Right lobe of liver (tissue), 6 donors: ENCODE measurements at regions not wholly inside any gene's neighbourhood (a gene's known extent, or its start where the extent isn't known, plus 50 kb on each side); places are given as distances from the start of the nearest gene placed in this dataset.

Source experiments
- ATAC-seq, 4 donors: fragments of 200-7000 bp; cut with Tn5 transposase; one replicate each; pipeline ENCODE4 v1.9.1; 2020; ENCODE audit warnings: mild to moderate bottlenecking in 4 of 4, moderate library complexity in 4 of 4
- DNase-seq, 3 donors: peaks; one replicate each; pipeline ENCODE4 v3.0.0-alpha.2; 2020
- H3K27ac ChIP-seq, 3 donors: fragments of 200-600 bp; one replicate each; pipeline ENCODE4 v1.8.0; 2022
- H3K27me3 ChIP-seq, 2 donors: fragments of 200-600 bp; one replicate each; pipeline ENCODE4 v1.8.0; 2022
- H3K36me3 ChIP-seq, 4 donors: fragments of 200-600 bp; sonication (generic) in 1 of 4; one replicate each; pipeline versions ENCODE4 v1.5.1 to v1.8.0; 2017 to 2022; ENCODE audit warnings: control low read depth in 1 of 4
- H3K4me1 ChIP-seq, 4 donors: fragments of 200-600 bp; sonication (generic) in 1 of 4; one replicate each; pipeline versions ENCODE4 v1.5.1 to v1.8.0; 2017 to 2022; ENCODE audit warnings: control low read depth in 1 of 4
- H3K4me3 ChIP-seq, 3 donors: fragments of 200-600 bp; one replicate each; pipeline ENCODE4 v1.8.0; 2022
- H3K9me3 ChIP-seq, 4 donors: fragments of 200-600 bp; sonication (generic) in 1 of 4; one replicate each; pipeline versions ENCODE4 v1.5.1 to v1.8.0; 2017 to 2022; ENCODE audit warnings: control low read depth in 1 of 4
- CTCF ChIP-seq, 4 donors: fragments of 200-600 bp in 3 of 4; fragments of 450-650 bp in 1 of 4; IDR thresholded peaks; one replicate each; pipeline versions ENCODE4 v1.5.1 to v1.8.0; 2016 to 2022; ENCODE audit warnings: antibody characterized with exemption in 4 of 4, mild to moderate bottlenecking in 2 of 4
- POLR2A ChIP-seq: fragments of 450-650 bp; IDR thresholded peaks from one replicate; pipeline ENCODE4 v1.6.1; 2017; ENCODE audit warnings: antibody characterized with exemption, mild to moderate bottlenecking
- WGBS: methylation state at CpG from one replicate; pipeline ENCODE4 v1.1.6; 2018; ENCODE audit warnings: low coverage, low lambda C conversion rate; ENCODE audit not compliant: insufficient coverage; ENCODE audit errors: missing lambda C conversion rate; 5-methylcytosine and 5-hydroxymethylcytosine counted together
- intact Hi-C, 2 donors: fragments of 100-400 bp; cut with DNase I; formaldehyde crosslinking; loops; one replicate each; pipeline versions ENCODE4 v1.11.2 to v1.14.1; 2022
- donor health status: DM: no; HTN: yes; CAD: no.
- donor health status: DM: no; HTN: no; CAD: no.
- donor health status: DM: no; HTN: no; CAD: no.
- donor health status: DM: no; HTN: yes; CAD: no.
- donor health status: DM: no; HTN: yes; CAD: no.

GRCh38 chr4:54959131-54959530 lies 166.3 kb downstream of the KDR start:
- ATAC-seq = no peak
- intact Hi-C loops = no loop called here
- no peaks in the 10 kb centered on the region for H3K4me1 ChIP-seq

GRCh38 chr4:54958236-54958635 lies 167.2 kb downstream of the KDR start:
- H3K4me3 ChIP-seq = no peak overlapping the region
- intact Hi-C loops = no loop called here
- no peak overlapping the region for H3K27ac ChIP-seq
- H3K4me1 ChIP-seq = no peaks in the 10 kb centered on the region
- H3K9me3 ChIP-seq = no peaks in the 10 kb centered on the region
- ATAC-seq (no peak), DNase-seq (no peak)
- no peaks in the 10 kb centered on the region for H3K27me3 ChIP-seq
- 76% methylated on average over 6 of the region's 6 CpGs for WGBS
- no peaks in the 10 kb centered on the region for H3K36me3 ChIP-seq
- TF ChIP-seq POLR2A (no peak), CTCF (IDR thresholded peaks at IDR 0.05) (no peak)

More at GRCh38 chr4:54959131-54959530, 166.3 kb downstream of the KDR start:
- no peak overlapping the region for H3K27ac ChIP-seq
- WGBS = 62% methylated on average over 1 of the region's 1 CpG
- DNase-seq = no peak
- TF ChIP-seq CTCF (IDR thresholded peaks at IDR 0.05) (no peak), POLR2A (no peak)
- no peaks in the 10 kb centered on the region for H3K36me3 ChIP-seq
- H3K27me3 ChIP-seq = no peaks in the 10 kb centered on the region
- no peaks in the 10 kb centered on the region for H3K9me3 ChIP-seq
- H3K4me3 ChIP-seq = no peak overlapping the region

GRCh38 chr4:54954656-54955388 lies 170.6 kb downstream of the KDR start:
- Histone ChIP-seq H3K4me3 (no peak overlapping the region), H3K4me1 (no peaks in the 10 kb centered on the region), H3K27ac (no peak overlapping the region), H3K9me3 (no peaks in the 10 kb centered on the region), H3K36me3 (no peaks in the 10 kb centered on the region), H3K27me3 (no peaks in the 10 kb centered on the region)
- DNase-seq (no peak), ATAC-seq (peak; percentile 24 to 55 (median 41))
- intact Hi-C loops = no loop called here
- no peak for TF ChIP-seq POLR2A
- TF ChIP-seq CTCF (IDR thresholded peaks at IDR 0.05) = no peak
- WGBS = 38% methylated on average over 1 of the region's 2 CpGs

- H3K27me3 ChIP-seq = no peaks in the 10 kb centered on the region
- no peak for DNase-seq
- intact Hi-C loops = no loop called here
- no peak for TF ChIP-seq POLR2A
- no peak for TF ChIP-seq CTCF (IDR thresholded peaks at IDR 0.05)
- no peaks in the 10 kb centered on the region for H3K4me1 ChIP-seq
- WGBS = 63% methylated on average over 1 of the region's 1 CpG
- no peak overlapping the region for H3K4me3 ChIP-seq
- ATAC-seq = no peak
- no peak overlapping the region for H3K27ac ChIP-seq
- H3K9me3 ChIP-seq = no peaks in the 10 kb centered on the region
- no peaks in the 10 kb centered on the region for H3K36me3 ChIP-seq
Measured at GRCh38 chr4:54946741-54947140, 178.7 kb downstream of the KDR start.
